HL-60 (cell line): ENCODE measurements at regions not wholly inside any gene's neighbourhood (a gene's known extent, or its start where the extent isn't known, plus 50 kb on each side); places are given as distances from the start of the nearest gene placed in this dataset.
"Not testable (repeated sequence)": the region's sequence is repeated elsewhere in the genome, so short reads cannot be mapped to it uniquely, and the experiment has no call there.

Experiments used
- CTCF ChIP-seq: IDR thresholded peaks from one replicate; pipeline ENCODE4 v1.5.1; 2011; ENCODE audit warnings: low read length, control low read depth, inconsistent platforms; ENCODE audit not compliant: insufficient read depth
- GABPA ChIP-seq: IDR thresholded peaks from 2 replicates; pipeline ENCODE4 v1.6.1; 2012; ENCODE audit warnings: low read depth
- POLR2AphosphoS5 ChIP-seq: IDR thresholded peaks from 2 replicates; pipeline ENCODE4 v1.6.1; 2012; ENCODE audit warnings: low read depth
- REST ChIP-seq: IDR thresholded peaks from 2 replicates; pipeline ENCODE4 v1.6.1; 2012; ENCODE audit warnings: low read depth; ENCODE audit not compliant: insufficient replicate concordance
- SPI1 ChIP-seq: IDR thresholded peaks from 2 replicates; pipeline ENCODE4 v1.6.1; 2012; ENCODE audit warnings: low read depth, mild to moderate bottlenecking, borderline replicate concordance

DNA sequence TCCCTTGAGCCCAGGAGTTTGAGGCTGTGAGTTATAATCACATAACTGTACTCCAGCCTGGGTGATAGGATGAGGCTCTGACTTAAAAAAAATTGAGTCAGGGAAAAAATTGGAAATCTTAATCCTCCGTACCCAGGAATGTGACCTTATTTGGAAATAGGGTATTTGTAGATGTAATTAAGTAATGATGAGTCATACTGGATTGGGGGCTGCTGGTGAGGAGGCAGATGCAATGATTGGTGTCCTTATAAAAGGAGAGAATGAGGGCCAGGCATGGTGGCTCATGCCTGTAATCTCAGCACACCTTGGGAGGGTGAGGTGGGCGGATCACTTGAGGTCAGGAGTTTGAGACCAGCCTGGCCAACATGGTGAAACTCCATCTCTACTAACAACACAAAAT, 134.9 kb upstream of the ALDH3B2 start:
- TF ChIP-seq CTCF, POLR2AphosphoS5, REST, SPI1, GABPA: not testable (repeated sequence)
